Occipital lobe (tissue), 1 donor: ENCODE measurements at regions not wholly inside any gene's neighbourhood (a gene's known extent, or its start where the extent isn't known, plus 50 kb on each side); places are given as distances from the start of the nearest gene placed in this dataset.
A peak's percentile ranks its signal among the peaks of the same experiment; 100 is the strongest.

Experiments used
- DNase-seq: peaks from one replicate; lab custom pipeline; 2025; lab: John Stamatoyannopoulos, UW

- no peak for DNase-seq
These were observed 201.8 kb upstream of the RGS6 start for GRCh38 chr14:71730471-71730870.

- DNase-seq, result no peak
These were observed 201.1 kb upstream of the RGS6 start for GRCh38 chr14:71731096-71731495.

GRCh38 chr14:71733210-71733883 is 198.9 kb upstream of the RGS6 start:
- no peak for DNase-seq

DNA sequence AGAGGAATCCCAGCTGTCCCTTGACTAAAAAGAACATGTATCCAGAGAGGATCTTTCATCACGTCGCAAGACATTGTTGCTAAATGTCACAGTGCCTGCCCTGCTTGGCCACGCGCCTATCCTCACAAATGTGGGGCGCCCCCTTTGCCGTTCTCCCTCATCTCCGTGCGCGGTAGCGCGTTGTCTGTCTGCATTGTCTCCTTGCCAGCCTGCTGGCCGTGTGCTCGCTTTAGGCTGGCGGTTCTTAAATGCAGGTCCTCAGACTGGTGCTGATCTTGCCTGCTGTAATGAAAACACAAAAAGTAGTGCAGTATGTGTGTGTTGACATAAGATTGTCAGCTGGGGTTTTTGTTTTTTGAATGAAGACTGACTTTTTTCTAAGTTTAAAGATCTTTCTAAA is 198.2 kb upstream of the RGS6 start:
- no peak for DNase-seq

DNA sequence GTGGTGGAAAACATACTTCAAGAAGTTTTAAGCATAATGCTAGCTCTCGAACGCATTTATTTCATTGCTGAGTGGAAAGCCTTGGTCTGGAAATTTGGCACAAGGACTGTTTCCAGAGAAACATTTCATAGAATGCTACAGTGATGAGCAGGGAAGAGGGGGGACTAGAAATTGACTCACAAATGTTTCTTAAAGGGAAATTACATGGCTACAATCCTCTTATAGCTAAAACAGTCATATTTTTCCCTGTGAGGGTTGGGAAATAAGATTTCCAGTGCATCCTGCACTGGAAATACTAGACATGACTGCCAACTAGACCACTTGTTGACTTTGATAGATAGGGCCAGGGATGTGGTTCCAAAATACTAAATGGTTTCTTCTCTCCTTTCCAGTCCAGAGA is 197.3 kb upstream of the RGS6 start:
- no peak for DNase-seq

DNA sequence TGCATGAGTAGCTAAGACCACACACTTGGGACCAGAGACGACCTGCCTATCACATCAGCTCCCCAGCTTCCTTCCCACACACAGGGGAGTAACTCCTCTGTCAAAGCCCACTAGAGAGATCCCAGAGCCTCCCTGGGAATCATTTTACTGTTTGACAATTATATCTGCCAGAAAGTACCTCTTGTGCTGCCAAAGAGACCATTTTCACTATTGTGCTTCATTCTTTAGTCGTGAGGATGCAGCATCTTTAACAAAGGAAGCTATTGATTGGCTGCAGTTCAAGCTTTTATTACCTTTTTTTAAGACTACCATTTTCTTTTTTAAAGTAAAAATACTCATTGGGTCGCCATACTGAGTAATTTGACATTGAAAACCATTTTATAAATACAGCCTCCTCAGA is 194.5 kb upstream of the RGS6 start:
- DNase-seq, result no peak

- DNase-seq, result no peak
These were observed 192.8 kb upstream of the RGS6 start for GRCh38 chr14:71739273-71739990.

DNA sequence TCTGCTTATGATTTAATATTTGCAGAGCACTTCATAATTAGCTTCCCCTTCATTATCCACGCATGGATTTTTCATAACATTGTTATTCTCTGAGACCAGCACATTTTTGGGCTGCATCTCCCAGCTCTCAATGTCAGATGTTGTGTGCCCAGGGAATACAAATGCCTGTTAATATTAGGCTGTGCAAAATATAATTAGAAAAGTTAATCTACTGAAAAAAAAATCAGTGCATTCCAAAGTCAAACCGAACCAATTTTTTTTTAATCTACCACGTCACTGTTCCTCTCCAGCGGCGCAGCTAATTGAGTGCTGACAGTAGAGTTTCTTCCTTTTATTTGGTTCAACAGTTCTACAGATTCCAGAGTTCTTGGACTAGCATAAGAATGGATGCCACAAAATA is 191.0 kb upstream of the RGS6 start:
- DNase-seq, result no peak

GRCh38 chr14:71742485-71742884 is 189.7 kb upstream of the RGS6 start:
- DNase-seq, result no peak

DNA sequence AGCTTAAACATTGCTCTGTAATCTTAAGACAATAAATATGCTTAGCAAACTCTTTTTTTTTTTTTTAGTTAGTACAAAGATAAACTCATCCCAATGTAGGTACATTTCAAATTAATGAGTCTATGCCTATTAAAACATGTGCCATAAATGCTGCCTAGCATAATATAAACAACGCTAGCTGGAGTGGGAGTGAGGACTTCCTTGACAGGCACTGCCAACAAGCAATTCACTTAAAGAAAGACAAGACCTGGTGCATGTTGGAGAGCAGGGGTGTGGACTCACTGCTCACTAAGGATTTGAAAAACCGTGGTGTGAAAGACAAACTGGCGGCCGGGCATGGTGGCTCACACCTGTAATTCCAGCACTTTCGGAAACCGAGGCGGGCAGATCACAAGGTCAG is 187.2 kb upstream of the RGS6 start:
- no peak for DNase-seq

- no peak for DNase-seq
These were observed 184.0 kb upstream of the RGS6 start for GRCh38 chr14:71748196-71748595.

GRCh38 chr14:71749613-71750238 is 182.5 kb upstream of the RGS6 start:
- no peak for DNase-seq

DNA sequence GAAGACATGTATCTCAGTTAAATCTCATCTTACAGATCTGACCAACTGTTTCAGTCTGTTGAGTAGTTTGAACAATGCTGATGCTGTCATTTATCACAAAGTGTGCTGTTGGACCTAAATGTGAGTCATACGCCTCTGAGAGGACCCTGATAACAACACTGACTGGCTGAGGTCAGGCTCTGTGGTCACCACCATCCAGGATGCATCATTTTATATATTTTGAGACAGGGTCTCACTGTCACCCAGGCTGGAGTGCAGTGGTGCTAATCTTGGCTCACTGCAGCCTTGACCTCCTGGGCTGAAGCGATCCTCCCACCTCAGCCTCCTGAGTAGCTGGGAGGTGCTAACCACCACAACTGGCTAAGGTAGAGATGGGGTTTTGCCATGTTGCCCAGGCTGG is 181.0 kb upstream of the RGS6 start:
- DNase-seq, result no peak

DNA sequence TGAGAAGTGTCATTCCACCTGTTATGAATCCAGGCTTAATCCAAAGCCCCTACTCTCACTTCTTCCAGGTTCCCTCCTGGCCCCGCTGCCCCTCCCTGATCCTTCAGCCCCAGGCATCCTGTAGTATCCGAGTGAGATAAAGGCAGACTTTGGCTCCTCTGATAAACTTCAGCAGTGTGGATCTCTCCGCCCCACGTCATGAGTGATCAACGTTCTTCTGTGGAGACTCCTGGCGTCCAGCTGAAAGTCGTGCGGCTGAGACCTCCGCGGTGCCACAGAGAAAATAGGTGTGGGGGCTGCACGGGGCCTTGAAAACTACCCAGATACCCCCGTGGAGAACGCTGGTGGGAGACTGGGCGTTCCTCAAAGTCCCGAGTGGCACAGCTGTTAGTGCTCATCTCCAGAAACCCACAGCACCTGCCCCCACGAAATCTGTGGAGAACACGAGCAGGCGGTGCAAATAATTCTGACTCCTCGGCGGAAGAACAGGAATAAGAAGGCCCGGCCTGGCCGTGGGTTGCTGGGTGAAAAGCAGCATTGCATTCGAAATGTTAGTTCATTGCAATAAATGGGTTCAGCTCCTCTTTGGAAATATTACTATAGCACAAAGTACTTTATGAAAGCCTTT is 180.0 kb upstream of the RGS6 start:
- no peak for DNase-seq

DNA sequence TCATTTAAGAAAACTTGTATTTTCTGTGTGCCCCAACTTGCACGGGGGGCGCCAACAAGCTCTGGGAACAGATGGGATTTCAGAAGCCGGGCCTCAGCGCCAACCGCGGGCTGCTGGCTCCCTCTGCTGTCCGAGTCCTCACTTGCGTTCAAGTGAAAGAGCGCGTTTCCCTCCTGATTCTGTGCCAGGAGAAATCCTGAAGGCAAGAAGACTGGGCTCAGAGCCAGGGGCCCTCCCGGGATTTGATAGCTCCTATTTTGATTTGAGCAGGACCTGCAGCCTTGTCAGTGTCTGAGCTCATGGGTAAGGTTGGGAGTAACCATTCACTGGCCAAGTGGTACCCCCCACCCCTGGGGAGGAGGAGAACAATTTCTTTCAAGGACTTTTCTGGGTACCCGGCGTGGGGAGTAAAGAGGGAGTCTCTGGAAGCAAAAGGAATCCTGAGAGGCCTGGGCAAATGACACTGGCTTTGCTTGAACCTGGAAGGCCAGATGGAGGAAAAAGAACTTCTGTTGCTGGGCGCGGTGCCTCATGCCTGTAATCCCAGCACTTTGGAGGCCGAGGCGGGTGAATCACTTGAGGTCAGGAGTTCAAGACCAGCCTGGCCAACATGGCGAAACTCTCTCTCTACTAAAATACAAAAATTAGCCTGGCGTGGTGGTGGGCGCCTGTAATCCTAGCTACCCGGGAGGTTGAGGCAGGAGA is 179.0 kb upstream of the RGS6 start:
- DNase-seq, result peak; percentile 73

GRCh38 chr14:71753976-71754375 is 178.3 kb upstream of the RGS6 start:
- no peak for DNase-seq

- no peak for DNase-seq
These were observed 177.7 kb upstream of the RGS6 start for GRCh38 chr14:71754422-71755095.

GRCh38 chr14:71758229-71758951 is 173.8 kb upstream of the RGS6 start:
- DNase-seq, result no peak

GRCh38 chr14:71762575-71762974 is 169.7 kb upstream of the RGS6 start:
- no peak for DNase-seq

DNA sequence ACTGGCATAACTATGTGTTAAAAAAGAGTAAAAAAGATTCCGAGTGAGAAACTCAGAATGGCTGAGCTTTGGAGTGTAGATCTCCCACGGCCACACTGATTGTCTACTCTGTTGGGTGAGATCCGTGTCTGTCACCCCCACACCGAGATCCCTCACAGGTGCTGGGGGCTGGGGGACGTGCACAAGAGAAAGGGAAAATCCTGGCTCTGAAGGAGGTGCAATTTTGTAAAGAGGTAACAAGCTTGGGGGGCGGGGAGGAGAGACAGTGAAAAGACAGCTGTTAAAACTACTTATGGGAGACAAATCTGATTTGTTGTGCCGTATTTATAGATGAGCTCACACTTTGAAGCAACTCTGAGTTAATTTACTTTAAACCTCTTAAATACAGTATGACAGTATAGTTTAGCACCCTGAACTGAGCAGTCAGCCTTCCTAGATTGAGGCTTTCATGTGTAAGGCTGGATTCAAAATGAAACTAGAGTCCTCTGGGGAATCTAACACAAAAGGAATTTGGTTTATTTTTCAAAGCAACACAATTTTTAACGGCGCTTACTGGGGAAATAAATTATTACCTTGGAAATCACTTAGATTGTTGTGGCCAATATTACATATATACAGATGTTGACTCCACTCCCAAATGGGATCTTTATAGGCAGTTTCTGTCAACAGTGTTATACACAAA is 167.4 kb upstream of the RGS6 start:
- no peak for DNase-seq
